Aorta (tissue), 5 donors: ENCODE measurements at regions not wholly inside any gene's neighbourhood (a gene's known extent, or its start where the extent isn't known, plus 50 kb on each side); places are given as distances from the start of the nearest gene placed in this dataset.
A peak's percentile ranks its signal among the peaks of the same experiment; 100 is the strongest.
"Not testable (repeated sequence)": the region's sequence is repeated elsewhere in the genome, so short reads cannot be mapped to it uniquely, and the experiment has no call there.

Experiments used
- ATAC-seq: fragments of 200-7000 bp; cut with Tn5 transposase; one replicate; pipeline ENCODE4 v1.9.1; 2022; ENCODE audit warnings: moderate library complexity; ENCODE audit not compliant: low FRiP score
- DNase-seq, 2 donors: peaks; one replicate each; pipeline ENCODE4 v3.0.0-alpha.2; 2020
- H3K27ac ChIP-seq, 2 donors: one replicate each; pipeline ENCODE4 v1.5.1; 2013; ENCODE audit warnings: low read length in 2 of 2, mild to moderate bottlenecking in 2 of 2, moderate library complexity in 2 of 2, control low read depth in 1 of 2, inconsistent platforms in 1 of 2, low read depth in 1 of 2
- H3K27me3 ChIP-seq, 2 donors: one replicate each; pipeline ENCODE4 v1.6.1; 2013; ENCODE audit warnings: control low read depth in 1 of 2, low read length in 1 of 2, mild to moderate bottlenecking in 1 of 2, moderate library complexity in 1 of 2; ENCODE audit not compliant: insufficient read depth in 2 of 2, control insufficient read depth in 1 of 2
- H3K36me3 ChIP-seq, 2 donors: one replicate each; pipeline ENCODE4 v1.6.1; 2013; ENCODE audit warnings: control low read depth in 1 of 2, low read length in 1 of 2, mild to moderate bottlenecking in 1 of 2; ENCODE audit not compliant: insufficient read depth in 2 of 2, control insufficient read depth in 1 of 2
- H3K4me1 ChIP-seq, 2 donors: one replicate each; pipeline ENCODE4 v1.6.1; 2013; ENCODE audit warnings: low read length in 2 of 2, control low read depth in 1 of 2, mild to moderate bottlenecking in 1 of 2, moderate library complexity in 1 of 2; ENCODE audit not compliant: insufficient read depth in 2 of 2, control insufficient read depth in 1 of 2
- H3K4me3 ChIP-seq, 2 donors: one replicate each; pipeline ENCODE4 v1.5.1; 2013; ENCODE audit warnings: low read length in 2 of 2, control low read depth in 1 of 2, mild to moderate bottlenecking in 1 of 2
- H3K9me3 ChIP-seq: one replicate; pipeline ENCODE4 v1.6.1; 2013; ENCODE audit warnings: mild to moderate bottlenecking, low read length; ENCODE audit not compliant: control insufficient read depth
- WGBS, 2 donors: extraction: QIAGEN DNeasy Blood & Tissue Kit; methylation state at CpG; one replicate each; pipeline ENCODE4 v1.1.7; 2013; 5-methylcytosine and 5-hydroxymethylcytosine counted together
- intact Hi-C, 2 donors: fragments of 100-400 bp; cut with DNase I; formaldehyde crosslinking; loops; one replicate each; pipeline versions ENCODE4 v1.14.2 to v1.15.0; 2022
- donor health status: healthy with polysubstance abuse.
- donor health status: Bipolar disorder and iron deficiency.
- donor health status: DM: no; HTN: no; CAD: no.
- donor health status: DM: no; HTN: no; CAD: no.
- donor health status: DM: yes; HTN: yes; CAD: no.

- no peak for ATAC-seq
- 90 to 92% methylated on average over 2 of the region's 2 CpGs for whole genome bisulfite sequencing, 2 donors
- Histone ChIP-seq H3K9me3 (no peaks in the 10 kb centered on the region), H3K4me1 (no peaks in the 10 kb centered on the region), H3K4me3 (no peak overlapping the region), H3K27me3 (no peaks in the 10 kb centered on the region), H3K27ac (no peak overlapping the region), H3K36me3 (no peaks in the 10 kb centered on the region)
- intact Hi-C loops = no loop called here
- no peak for DNase-seq
These were observed 306.6 kb downstream of the DTHD1 start for GRCh38 chr4:36587909-36588472.

GRCh38 chr4:36590343-36590742 is 308.9 kb downstream of the DTHD1 start:
- intact Hi-C loops = no loop called here
- H3K4me3 ChIP-seq = no peak overlapping the region
- no peaks in the 10 kb centered on the region for H3K27me3 ChIP-seq
- DNase-seq (no peak), ATAC-seq (no peak)
- H3K36me3 ChIP-seq = no peaks in the 10 kb centered on the region
- H3K4me1 ChIP-seq = no peaks in the 10 kb centered on the region
- no peaks in the 10 kb centered on the region for H3K9me3 ChIP-seq
- H3K27ac ChIP-seq = no peak overlapping the region

GRCh38 chr4:36601864-36602495 is 320.6 kb downstream of the DTHD1 start:
- Histone ChIP-seq H3K27ac (no peak overlapping the region), H3K9me3 (no peaks in the 10 kb centered on the region), H3K4me3 (no peak overlapping the region), H3K4me1 (no peaks in the 10 kb centered on the region), H3K36me3 (no peaks in the 10 kb centered on the region), H3K27me3 (no peaks in the 10 kb centered on the region)
- DNase-seq (no peak), ATAC-seq (no peak)
- WGBS, 2 donors = 40 to 42% methylated on average over 3 of the region's 3 CpGs
- intact Hi-C loops = no loop called here

GRCh38 chr4:36609661-36610060 is 328.2 kb downstream of the DTHD1 start:
- Histone ChIP-seq H3K36me3 (no peaks in the 10 kb centered on the region), H3K9me3 (no peaks in the 10 kb centered on the region), H3K4me3 (no peak overlapping the region), H3K27ac (no peak overlapping the region), H3K27me3 (peaks cover 0 to 1% of the 10 kb centered on the region in 2 donors), H3K4me1 (no peaks in the 10 kb centered on the region)
- no peak for ATAC-seq
- DNase-seq = no peak
- intact Hi-C loops = no loop called here
- WGBS, 2 donors = 21 to 45% methylated on average over 1 of the region's 1 CpG

GRCh38 chr4:36610628-36611027 is 329.2 kb downstream of the DTHD1 start:
- Histone ChIP-seq H3K27me3 (peaks cover 0 to 1% of the 10 kb centered on the region in 2 donors), H3K4me3 (no peak overlapping the region), H3K9me3 (no peaks in the 10 kb centered on the region), H3K4me1 (no peaks in the 10 kb centered on the region), H3K27ac (no peak overlapping the region), H3K36me3 (no peaks in the 10 kb centered on the region)
- DNase-seq = no peak
- intact Hi-C loops = no loop called here
- WGBS, 2 donors = 77 to 79% methylated on average over 2 of the region's 2 CpGs
- no peak for ATAC-seq

- H3K9me3 ChIP-seq, DNase-seq, H3K27me3 ChIP-seq, H3K36me3 ChIP-seq, H3K4me3 ChIP-seq, H3K27ac ChIP-seq, ATAC-seq, H3K4me1 ChIP-seq, intact Hi-C loops: not testable (repeated sequence)
- WGBS, 2 donors = 80 to 85% methylated on average over 2 of the region's 2 CpGs
These were observed 331.7 kb downstream of the DTHD1 start for GRCh38 chr4:36613142-36613541.

- Histone ChIP-seq H3K4me3 (no peak overlapping the region), H3K27me3 (peaks cover 0 to 1% of the 10 kb centered on the region in 2 donors), H3K27ac (no peak overlapping the region), H3K9me3 (no peaks in the 10 kb centered on the region), H3K36me3 (no peaks in the 10 kb centered on the region), H3K4me1 (no peaks in the 10 kb centered on the region)
- DNase-seq (no peak), ATAC-seq (no peak)
- WGBS, 2 donors = 90 to 96% methylated on average over 3 of the region's 3 CpGs
- intact Hi-C loops = no loop called here
These were observed 332.6 kb downstream of the DTHD1 start for GRCh38 chr4:36614011-36614410.

DNA sequence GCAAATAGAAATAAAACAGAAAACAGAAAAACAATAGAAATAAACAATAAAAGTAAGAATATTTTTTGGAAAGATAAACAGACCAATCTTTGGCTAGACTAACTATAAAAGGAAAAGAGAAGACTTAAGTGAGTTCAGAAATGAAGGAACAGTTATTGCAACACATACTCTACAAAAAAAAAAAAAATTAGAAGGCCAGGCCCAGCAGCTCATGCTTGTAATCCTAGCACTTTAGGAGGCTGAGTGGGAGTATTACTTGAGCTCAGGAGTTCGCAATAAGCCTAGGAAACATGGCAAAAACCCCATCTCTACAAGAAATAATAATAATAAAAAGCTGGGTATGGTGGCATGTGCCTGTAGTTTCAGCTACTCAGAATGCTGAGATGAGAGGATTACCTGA is 336.7 kb downstream of the DTHD1 start:
- no peak for DNase-seq
- peak; percentile 44 for ATAC-seq
- 78 to 81% methylated on average over 1 of the region's 1 CpG for WGBS, 2 donors

DNA sequence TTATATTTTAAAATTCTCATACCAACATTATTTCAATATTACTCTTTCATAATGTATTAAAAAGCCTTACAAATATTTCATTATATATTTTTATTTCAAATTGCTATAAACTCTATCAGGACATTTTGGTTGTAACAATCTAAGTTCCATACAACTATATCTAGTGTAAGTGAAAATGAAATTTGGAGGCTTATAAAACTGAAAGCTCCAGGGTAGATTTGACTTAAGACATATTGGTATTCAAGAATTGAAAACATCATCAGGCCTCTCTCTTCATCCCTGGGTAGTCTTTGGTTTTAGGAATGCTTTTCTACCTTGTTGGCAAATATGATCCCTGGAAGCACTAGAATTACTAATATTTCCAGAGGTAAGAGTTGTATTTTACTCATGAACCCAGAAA is 342.6 kb downstream of the DTHD1 start:
- no peaks in the 10 kb centered on the region for H3K4me1 ChIP-seq
- no peak for DNase-seq
- H3K9me3 ChIP-seq = no peaks in the 10 kb centered on the region
- H3K36me3 ChIP-seq = no peaks in the 10 kb centered on the region
- no peak overlapping the region for H3K4me3 ChIP-seq
- ATAC-seq = no peak
- H3K27me3 ChIP-seq = no peaks in the 10 kb centered on the region
- H3K27ac ChIP-seq = no peak overlapping the region
- intact Hi-C loops = no loop called here

More for the DNA sequence above, 336.7 kb downstream of the DTHD1 start:
- no peaks in the 10 kb centered on the region for H3K27me3 ChIP-seq
- no peaks in the 10 kb centered on the region for H3K4me1 ChIP-seq
- no peaks in the 10 kb centered on the region for H3K9me3 ChIP-seq
- H3K27ac ChIP-seq = no peak overlapping the region
- no peak overlapping the region for H3K4me3 ChIP-seq
- intact Hi-C loops = no loop called here
- H3K36me3 ChIP-seq = no peaks in the 10 kb centered on the region
